ENCODE measurements at regions not wholly inside any gene's neighbourhood (a gene's known extent, or its start where the extent isn't known, plus 50 kb on each side); places are given as distances from the start of the nearest gene placed in this dataset.

DNA sequence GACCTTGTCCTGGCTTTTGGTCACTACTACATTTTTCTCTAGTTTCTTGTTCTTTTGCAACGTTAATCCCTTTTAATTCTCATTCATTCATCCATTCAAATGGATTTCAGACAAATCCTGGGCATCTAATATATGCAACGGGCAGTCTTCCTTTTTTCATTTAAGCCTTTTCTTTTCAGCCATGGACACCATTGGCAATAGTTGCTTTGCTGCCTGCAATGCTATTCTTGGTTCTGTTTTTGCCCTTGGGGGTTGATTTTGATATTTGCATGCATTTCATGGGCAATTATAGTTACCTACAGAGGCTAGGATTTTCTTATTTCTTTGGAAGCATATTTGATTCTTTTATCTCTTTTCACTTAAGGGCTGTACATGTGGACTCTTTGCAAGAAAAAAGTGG lies 180.5 kb upstream of the ARX start:
- TF ChIP-seq, protein P1, sequence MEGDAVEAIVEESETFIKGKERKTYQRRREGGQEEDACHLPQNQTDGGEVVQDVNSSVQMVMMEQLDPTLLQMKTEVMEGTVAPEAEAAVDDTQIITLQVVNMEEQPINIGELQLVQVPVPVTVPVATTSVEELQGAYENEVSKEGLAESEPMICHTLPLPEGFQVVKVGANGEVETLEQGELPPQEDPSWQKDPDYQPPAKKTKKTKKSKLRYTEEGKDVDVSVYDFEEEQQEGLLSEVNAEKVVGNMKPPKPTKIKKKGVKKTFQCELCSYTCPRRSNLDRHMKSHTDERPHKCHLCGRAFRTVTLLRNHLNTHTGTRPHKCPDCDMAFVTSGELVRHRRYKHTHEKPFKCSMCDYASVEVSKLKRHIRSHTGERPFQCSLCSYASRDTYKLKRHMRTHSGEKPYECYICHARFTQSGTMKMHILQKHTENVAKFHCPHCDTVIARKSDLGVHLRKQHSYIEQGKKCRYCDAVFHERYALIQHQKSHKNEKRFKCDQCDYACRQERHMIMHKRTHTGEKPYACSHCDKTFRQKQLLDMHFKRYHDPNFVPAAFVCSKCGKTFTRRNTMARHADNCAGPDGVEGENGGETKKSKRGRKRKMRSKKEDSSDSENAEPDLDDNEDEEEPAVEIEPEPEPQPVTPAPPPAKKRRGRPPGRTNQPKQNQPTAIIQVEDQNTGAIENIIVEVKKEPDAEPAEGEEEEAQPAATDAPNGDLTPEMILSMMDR (IDR thresholded peaks at IDR 0.05; ENCODE audit: poor library complexity): no peak
- no peak for TF ChIP-seq EZH2 (IDR thresholded peaks at IDR 0.05; ENCODE audit: borderline replicate concordance)
